IPS-NIHi11 (cell line): ENCODE measurements at regions not wholly inside any gene's neighbourhood (a gene's known extent, or its start where the extent isn't known, plus 50 kb on each side); places are given as distances from the start of the nearest gene placed in this dataset.

Experiments
- DNase-seq: peaks from one replicate; pipeline ENCODE4 v3.0.0; 2012; ENCODE audit warnings: mixed read lengths, low spot score

DNA sequence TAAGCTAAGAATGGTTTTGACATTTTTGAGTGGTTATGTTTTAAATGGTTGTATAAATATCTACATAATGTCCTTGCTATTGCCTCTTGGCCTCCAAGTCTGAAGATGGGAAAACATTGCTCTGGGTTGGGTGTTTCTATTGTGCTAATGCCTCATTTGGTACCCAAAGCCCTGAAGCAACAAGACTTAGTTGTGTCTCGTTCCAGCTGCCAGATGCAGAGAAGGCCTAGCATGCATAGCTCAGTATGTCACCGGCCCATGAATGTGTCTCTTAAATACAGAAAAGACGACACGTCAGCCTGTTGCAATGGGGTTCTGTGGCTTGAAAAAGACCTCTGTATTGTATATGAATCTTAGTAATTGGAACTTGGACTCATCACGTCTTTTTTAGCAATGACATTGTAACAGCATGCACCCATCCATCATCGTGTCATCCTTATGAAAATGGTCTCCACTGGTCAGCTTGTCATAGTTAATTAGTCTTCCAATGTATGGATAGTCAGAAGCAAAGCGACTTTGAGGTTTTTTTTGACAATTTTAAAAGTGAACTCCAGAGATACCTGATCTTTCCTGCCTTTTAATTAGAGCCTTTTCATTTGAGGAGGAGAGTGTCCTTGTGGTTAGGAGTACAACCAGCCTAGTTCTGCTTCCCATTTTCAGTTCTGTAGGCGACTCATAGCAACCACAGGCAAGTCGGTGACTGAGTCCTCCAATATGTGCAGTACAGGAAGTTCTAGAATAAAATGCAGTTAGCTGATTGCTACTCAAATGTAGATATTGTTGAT lies 126.4 kb upstream of the GATB start:
- no peak for DNase-seq

DNA sequence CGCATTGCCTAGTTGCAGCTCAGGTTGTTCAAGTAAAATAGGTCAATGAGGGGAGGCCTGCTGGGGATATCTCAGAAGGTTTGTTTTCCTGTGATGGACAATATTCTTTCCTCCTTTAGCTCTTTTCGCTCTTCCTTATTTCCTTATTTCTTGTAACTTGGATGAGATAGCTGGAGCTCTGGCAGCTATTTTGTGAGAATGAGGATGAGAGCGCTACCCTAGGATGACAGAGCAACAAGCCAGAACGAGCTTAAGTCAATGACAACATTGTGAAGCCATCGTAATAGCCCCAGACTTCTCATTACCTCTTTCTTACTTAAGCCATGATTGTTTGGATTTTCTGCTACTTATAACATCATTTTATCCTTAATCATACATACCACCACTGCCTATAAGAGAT lies 124.3 kb upstream of the GATB start:
- DNase-seq = no peak

DNA sequence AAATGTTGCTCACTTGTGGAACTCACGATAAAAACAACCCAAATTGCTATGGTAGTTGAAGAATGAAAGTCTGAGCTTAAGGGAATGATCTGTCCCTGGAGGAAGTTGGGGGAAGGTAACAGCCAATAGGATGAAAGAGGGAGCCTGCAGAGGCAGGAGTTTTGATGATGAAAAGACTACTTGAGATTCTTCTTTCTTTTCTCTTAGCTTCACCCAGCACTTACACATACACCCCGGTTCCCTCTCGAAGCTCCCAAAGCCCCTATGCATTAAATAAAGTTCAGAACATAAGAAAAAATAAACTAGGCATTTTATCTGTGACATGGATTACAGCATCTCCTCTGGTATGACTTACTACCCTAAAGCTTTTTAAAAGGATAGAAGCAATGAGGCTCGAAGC lies 122.9 kb upstream of the GATB start:
- DNase-seq = no peak

- no peak for DNase-seq
Measured at GRCh38 chr4:151882072-151882803, 121.4 kb upstream of the GATB start.

GRCh38 chr4:151879705-151880445 lies 119.1 kb upstream of the GATB start:
- no peak for DNase-seq

- DNase-seq = no peak
Measured at GRCh38 chr4:151876381-151876988, 115.7 kb upstream of the GATB start.

DNA sequence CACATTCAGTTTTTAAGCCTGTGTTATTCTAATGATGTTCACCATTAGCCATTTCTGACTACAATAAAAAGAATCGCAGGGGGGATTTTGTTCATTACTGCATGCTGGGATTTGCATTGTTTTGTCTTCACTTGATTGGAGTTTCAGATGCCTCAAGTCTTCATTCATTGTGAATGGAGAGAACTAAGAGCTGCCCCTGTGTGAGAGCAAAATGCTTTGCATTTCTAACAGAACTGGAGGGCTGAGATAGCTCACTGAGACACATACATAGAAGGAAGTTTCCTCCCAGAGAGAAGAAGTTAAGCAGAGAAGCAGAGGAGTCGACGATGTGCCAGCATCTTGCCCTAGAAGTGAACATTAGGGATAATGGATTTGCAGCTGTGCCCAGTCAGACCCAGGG lies 113.5 kb upstream of the GATB start:
- peak; percentile 59 for DNase-seq

- DNase-seq = no peak
Measured at GRCh38 chr4:151866592-151866918, 105.7 kb upstream of the GATB start.

DNA sequence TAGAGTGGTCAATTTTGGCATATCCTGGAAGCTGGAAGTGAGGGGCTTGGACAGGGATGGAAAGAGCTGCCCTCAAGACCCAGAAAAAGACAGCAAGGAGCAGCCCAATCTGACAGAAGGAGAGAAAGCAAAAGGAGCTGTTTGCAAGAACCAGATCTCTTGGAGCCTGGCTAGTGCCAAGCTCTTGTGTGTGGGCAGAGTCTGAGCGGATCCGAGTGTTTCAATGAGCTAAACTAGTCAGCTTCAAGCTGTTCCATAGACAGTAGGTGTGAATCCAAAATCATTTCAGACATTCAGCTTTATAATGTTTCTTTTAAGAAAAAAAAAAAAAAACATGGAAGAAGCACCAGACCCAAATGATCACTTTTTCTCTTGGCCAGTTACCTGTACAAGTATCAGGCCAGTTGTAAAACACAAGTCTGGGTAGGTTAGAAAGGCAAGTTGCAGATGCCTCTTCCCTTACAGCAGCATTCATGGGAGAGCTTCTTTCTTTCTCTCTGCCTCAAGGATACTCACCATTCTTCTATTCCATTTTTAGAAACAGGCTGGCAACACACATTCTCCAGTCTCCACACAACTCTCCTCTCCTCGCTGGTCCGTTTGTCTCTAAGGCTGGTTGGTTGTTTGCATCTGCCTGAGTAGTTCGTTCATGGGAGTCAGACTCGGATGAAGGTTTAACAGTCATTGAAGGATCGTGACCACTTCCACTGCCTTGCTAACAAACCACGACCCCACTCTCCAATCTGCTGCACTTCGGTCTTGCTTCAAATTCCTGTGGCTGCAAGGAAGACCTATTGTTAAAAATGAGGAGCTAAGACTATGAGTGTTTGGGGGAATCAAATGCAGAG lies 105.2 kb upstream of the GATB start:
- no peak for DNase-seq

- no peak for DNase-seq
Measured at GRCh38 chr4:151865312-151865711, 104.5 kb upstream of the GATB start.

DNA sequence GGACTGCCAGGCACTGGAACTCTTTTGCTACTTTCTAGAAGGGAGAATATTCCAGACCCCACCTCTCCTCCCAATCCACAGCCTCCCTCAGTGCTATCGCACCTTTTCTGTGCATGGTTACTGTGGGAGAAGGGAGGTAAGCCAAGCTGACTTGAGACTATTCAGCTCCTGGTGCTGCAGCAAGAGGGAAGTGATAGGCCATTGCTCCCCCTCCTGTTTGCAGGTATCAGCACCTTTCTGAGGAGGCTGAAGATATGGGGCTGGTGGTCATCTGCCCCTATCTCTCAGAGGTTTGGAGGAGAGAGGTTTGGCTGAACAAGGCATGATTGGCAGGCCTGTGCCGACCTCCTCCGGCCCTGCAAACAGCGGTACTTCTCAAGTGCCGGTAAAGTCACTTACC lies 103.3 kb upstream of the GATB start:
- no peak for DNase-seq

GRCh38 chr4:151862766-151863165 lies 102.0 kb upstream of the GATB start:
- no peak for DNase-seq

DNA sequence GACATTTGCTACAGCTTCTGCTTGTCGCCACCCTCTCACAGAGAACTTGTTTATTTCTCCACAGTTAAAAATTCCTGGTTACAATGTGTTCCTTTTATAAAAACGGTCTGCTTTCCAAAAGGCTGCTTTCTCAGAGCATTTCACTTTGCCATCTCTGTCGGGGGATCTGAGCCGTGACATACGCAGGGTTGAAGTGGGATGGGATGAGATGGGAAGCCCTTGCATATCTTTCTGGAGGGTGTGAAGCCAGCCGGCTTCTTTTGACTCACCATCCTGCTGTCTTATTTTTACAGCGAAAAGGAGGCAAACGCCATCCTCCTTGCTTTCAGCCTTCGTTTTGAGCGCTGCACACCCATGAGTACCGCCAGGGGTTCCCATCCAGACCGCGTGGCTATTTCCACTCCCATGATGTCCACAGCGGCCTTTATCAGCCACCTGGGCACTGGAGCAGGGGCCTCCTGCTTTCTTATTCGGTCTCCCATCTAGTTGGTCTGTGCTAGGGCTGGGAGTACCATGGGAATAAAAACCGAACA lies 99.8 kb upstream of the GATB start:
- DNase-seq = no peak

DNA sequence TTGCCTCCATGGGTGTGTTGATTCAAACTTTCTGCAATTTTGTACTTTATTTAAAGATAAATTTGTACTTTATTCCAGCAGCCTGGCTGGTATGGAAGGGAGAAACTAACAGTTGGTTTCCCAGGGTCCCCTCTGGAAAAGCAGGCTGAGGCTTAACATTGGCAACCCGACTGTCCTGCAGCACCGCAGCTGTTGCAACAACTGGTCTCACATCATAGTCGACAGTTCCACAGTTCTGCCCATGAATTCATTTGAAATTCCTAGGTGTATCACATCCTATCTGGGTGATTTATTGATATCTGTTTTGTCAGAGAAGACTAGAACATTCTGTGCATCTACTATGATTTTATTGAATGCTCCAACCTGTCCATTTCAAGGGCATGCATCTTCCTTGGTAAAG lies 98.8 kb upstream of the GATB start:
- no peak for DNase-seq

DNA sequence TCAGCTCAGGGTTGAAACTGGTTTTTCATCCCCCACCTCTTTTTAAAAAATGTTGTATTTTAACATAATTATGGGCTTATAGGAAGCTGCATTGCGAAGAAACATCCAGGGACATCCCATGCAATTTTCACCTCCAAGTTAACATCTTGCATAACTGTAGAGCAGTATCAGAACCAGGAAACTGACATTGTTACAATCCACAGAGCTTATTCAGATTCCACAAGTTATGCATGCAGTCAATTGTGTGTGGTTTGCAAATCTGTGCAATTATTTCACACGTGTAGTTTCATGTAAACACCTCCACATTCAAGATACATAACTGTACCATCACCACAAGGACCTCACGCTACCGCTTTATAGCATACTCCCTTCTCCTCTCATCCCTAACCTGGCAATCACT lies 97.5 kb upstream of the GATB start:
- no peak for DNase-seq

- no peak for DNase-seq
Measured at GRCh38 chr4:151857368-151857767, 96.6 kb upstream of the GATB start.

- no peak for DNase-seq
Measured at GRCh38 chr4:151855747-151856146, 94.9 kb upstream of the GATB start.

- no peak for DNase-seq
Measured at GRCh38 chr4:151854731-151855130, 93.9 kb upstream of the GATB start.

GRCh38 chr4:151853034-151853433 lies 92.2 kb upstream of the GATB start:
- no peak for DNase-seq

DNA sequence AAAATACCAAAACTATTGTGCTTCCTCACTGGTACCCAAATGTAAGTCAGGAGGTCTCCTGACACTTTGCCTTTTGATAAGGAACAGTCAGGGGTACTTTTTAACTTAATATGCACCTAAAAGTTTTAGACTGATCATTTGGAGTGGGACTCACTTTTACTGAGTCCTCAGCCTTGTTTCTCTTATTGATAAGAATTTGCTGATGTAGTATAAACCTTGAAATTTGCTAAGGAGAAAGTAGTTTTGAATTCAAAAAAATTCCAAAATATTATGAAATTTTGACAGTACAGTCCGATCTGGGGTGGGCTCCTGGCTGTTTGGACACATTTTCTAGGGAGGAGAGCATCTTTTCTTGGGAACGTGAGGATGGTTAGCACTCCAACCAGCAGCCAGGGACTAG lies 91.4 kb upstream of the GATB start:
- no peak for DNase-seq

- DNase-seq = no peak
Measured at GRCh38 chr4:151851354-151851753, 90.5 kb upstream of the GATB start.
